ENCODE measurements at regions not wholly inside any gene's neighbourhood (a gene's known extent, or its start where the extent isn't known, plus 50 kb on each side); places are given as distances from the start of the nearest gene placed in this dataset.

GRCh38 chr2:46818141-46818621 is 97.4 kb downstream of the MCFD2 start:
- ATAC-seq (no peak), DNase-seq (ENCODE audit: low read depth, low spot score) (no peak)
- CTCF ChIA-PET: no interaction called here
- intact Hi-C loops (cut with micrococcal nuclease; ENCODE audit: unreplicated experiment): no loop called here
- POLR2A ChIA-PET: no interaction called here
- Histone ChIP-seq H3K27ac (ENCODE audit: low read length) (no peak overlapping the region), H3K4me3 (ENCODE audit: low read depth in 2 of 2, low read length in 2 of 2) (no peak overlapping the region), H3K9me3 (ENCODE audit: control insufficient read depth, insufficient read depth, low read depth, low read length) (no peaks in the 10 kb centered on the region), H3K27me3 (ENCODE audit: control insufficient read depth, insufficient read depth, low read length) (no peaks in the 10 kb centered on the region), H3K4me1 (ENCODE audit: control insufficient read depth, insufficient read depth, low read length) (no peaks in the 10 kb centered on the region), H3K36me3 (ENCODE audit: control insufficient read depth, insufficient read depth, low read length) (no peaks in the 10 kb centered on the region)
- no peak for TF ChIP-seq SIN3A (IDR thresholded peaks at IDR 0.05; ENCODE audit: borderline replicate concordance, insufficient read depth, low read depth, low read length)
- TF ChIP-seq REST (IDR thresholded peaks at IDR 0.05; ENCODE audit: insufficient read depth in 1 of 2, low read depth in 2 of 2, low read length in 1 of 2): no peak
- TF ChIP-seq TCF7L2 (IDR thresholded peaks at IDR 0.05; ENCODE audit: low read depth, low read length): no peak
- TF ChIP-seq POLR2AphosphoS5 (IDR thresholded peaks at IDR 0.05; ENCODE audit: low read depth, low read length): no peak
- no peak for TF ChIP-seq CTCF (IDR thresholded peaks at IDR 0.05)
- BruUV-seq (replicated peaks): no TSS peak
- in situ Hi-C loops (cut with HindIII; ENCODE audit: low pct_unique_long_range_greater_than_20kb, low sequenced_read_pairs): no loop called here

- Histone ChIP-seq H3K27ac (ENCODE audit: low read length) (no peak overlapping the region), H3K27me3 (ENCODE audit: control insufficient read depth, insufficient read depth, low read length) (no peaks in the 10 kb centered on the region), H3K4me3 (ENCODE audit: low read depth in 2 of 2, low read length in 2 of 2) (no peak overlapping the region), H3K36me3 (ENCODE audit: control insufficient read depth, insufficient read depth, low read length) (no peaks in the 10 kb centered on the region), H3K4me1 (ENCODE audit: control insufficient read depth, insufficient read depth, low read length) (no peaks in the 10 kb centered on the region), H3K9me3 (ENCODE audit: control insufficient read depth, insufficient read depth, low read depth, low read length) (no peaks in the 10 kb centered on the region)
- ATAC-seq (no peak; the same call in 1 of the 2 replicates), DNase-seq (ENCODE audit: low read depth, low spot score) (no peak)
- in situ Hi-C loops (cut with HindIII; ENCODE audit: low pct_unique_long_range_greater_than_20kb, low sequenced_read_pairs) (no loop called here), intact Hi-C loops (cut with micrococcal nuclease; ENCODE audit: unreplicated experiment) (no loop called here)
- POLR2A ChIA-PET: interaction anchor here (0.6 kb wide), 1 partner anchor 221 kb away, joined by 6 read pairs; no protein-coding TSS in a partner anchor
- BruUV-seq (replicated peaks): no TSS peak
- CTCF ChIA-PET: interaction anchor here (0.7 kb wide), 2 partner anchors 8 to 31 kb away, joined by 3 to 5 read pairs; no protein-coding TSS in a partner anchor
- no peak for TF ChIP-seq TCF7L2 (IDR thresholded peaks at IDR 0.05; ENCODE audit: low read depth, low read length)
- no peak for TF ChIP-seq SIN3A (IDR thresholded peaks at IDR 0.05; ENCODE audit: borderline replicate concordance, insufficient read depth, low read depth, low read length)
- TF ChIP-seq CTCF (IDR thresholded peaks at IDR 0.05): no peak
- TF ChIP-seq REST (IDR thresholded peaks at IDR 0.05; ENCODE audit: insufficient read depth in 1 of 2, low read depth in 2 of 2, low read length in 1 of 2): peak; percentile 51 to 57; a peak in 3 of 4 replicates
- no peak for TF ChIP-seq POLR2AphosphoS5 (IDR thresholded peaks at IDR 0.05; ENCODE audit: low read depth, low read length)
Measured at GRCh38 chr2:46816846-46817726, 98.5 kb downstream of the MCFD2 start.

Measured in Panc1 (cell line).